ENCODE measurements at regions not wholly inside any gene's neighbourhood (a gene's known extent, or its start where the extent isn't known, plus 50 kb on each side); places are given as distances from the start of the nearest gene placed in this dataset.

GRCh38 chr15:37203050-37203449, 102.7 kb upstream of the MEIS2 start:
- TF ChIP-seq, protein P1, sequence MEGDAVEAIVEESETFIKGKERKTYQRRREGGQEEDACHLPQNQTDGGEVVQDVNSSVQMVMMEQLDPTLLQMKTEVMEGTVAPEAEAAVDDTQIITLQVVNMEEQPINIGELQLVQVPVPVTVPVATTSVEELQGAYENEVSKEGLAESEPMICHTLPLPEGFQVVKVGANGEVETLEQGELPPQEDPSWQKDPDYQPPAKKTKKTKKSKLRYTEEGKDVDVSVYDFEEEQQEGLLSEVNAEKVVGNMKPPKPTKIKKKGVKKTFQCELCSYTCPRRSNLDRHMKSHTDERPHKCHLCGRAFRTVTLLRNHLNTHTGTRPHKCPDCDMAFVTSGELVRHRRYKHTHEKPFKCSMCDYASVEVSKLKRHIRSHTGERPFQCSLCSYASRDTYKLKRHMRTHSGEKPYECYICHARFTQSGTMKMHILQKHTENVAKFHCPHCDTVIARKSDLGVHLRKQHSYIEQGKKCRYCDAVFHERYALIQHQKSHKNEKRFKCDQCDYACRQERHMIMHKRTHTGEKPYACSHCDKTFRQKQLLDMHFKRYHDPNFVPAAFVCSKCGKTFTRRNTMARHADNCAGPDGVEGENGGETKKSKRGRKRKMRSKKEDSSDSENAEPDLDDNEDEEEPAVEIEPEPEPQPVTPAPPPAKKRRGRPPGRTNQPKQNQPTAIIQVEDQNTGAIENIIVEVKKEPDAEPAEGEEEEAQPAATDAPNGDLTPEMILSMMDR (IDR thresholded peaks at IDR 0.05; ENCODE audit: borderline replicate concordance, extremely low read depth, low read length, poor library complexity, severe bottlenecking): no peak
- no peak for TF ChIP-seq EZH2 (IDR thresholded peaks at IDR 0.05; ENCODE audit: borderline replicate concordance, low read depth, low read length, severe bottlenecking)
- Histone ChIP-seq H4K20me1 (ENCODE audit: insufficient read depth, low read length) (no peaks in the 10 kb centered on the region), H3K4me3 (ENCODE audit: low read depth in 1 of 2, low read length in 2 of 2) (no peak overlapping the region), H2AFZ (ENCODE audit: low read depth, low read length) (no peak overlapping the region), H3K9ac (ENCODE audit: low read depth, low read length) (no peak overlapping the region), H3K27me3 (ENCODE audit: insufficient read depth, low read length, poor library complexity) (no peaks in the 10 kb centered on the region), H3K79me2 (ENCODE audit: insufficient read depth, low read length) (no peaks in the 10 kb centered on the region), H3K4me1 (ENCODE audit: insufficient read depth, low read length) (no peaks in the 10 kb centered on the region), H3K36me3 (ENCODE audit: insufficient read depth, low read length) (no peaks in the 10 kb centered on the region), H3K4me2 (ENCODE audit: insufficient read depth, low read length) (no peak overlapping the region), H3K9me3 (ENCODE audit: insufficient read depth, low read length, severe bottlenecking) (no peaks in the 10 kb centered on the region), H3K27ac (ENCODE audit: low read length) (no peak overlapping the region)
- DNase-seq (no peak), ATAC-seq (ENCODE audit: insufficient read depth, low read depth) (no peak)

GRCh38 chr15:37204692-37205091, 104.3 kb upstream of the MEIS2 start:
- TF ChIP-seq, protein P1 (IDR thresholded peaks at IDR 0.05; ENCODE audit: borderline replicate concordance, extremely low read depth, low read length, poor library complexity, severe bottlenecking): no peak
- TF ChIP-seq EZH2 (IDR thresholded peaks at IDR 0.05; ENCODE audit: borderline replicate concordance, low read depth, low read length, severe bottlenecking): no peak
- no peaks in the 10 kb centered on the region for H3K36me3 ChIP-seq (ENCODE audit: insufficient read depth, low read length)
- H3K9me3 ChIP-seq (ENCODE audit: insufficient read depth, low read length, severe bottlenecking): no peaks in the 10 kb centered on the region
- no peak overlapping the region for H3K27ac ChIP-seq (ENCODE audit: low read length)
- DNase-seq: no peak
- no peak overlapping the region for H3K4me3 ChIP-seq (ENCODE audit: low read depth in 1 of 2, low read length in 2 of 2)
- no peaks in the 10 kb centered on the region for H3K27me3 ChIP-seq (ENCODE audit: insufficient read depth, low read length, poor library complexity)
- no peaks in the 10 kb centered on the region for H3K4me1 ChIP-seq (ENCODE audit: insufficient read depth, low read length)
- ATAC-seq (ENCODE audit: insufficient read depth, low read depth): no peak
- H2AFZ ChIP-seq (ENCODE audit: low read depth, low read length): no peak overlapping the region
- no peaks in the 10 kb centered on the region for H4K20me1 ChIP-seq (ENCODE audit: insufficient read depth, low read length)
- H3K4me2 ChIP-seq (ENCODE audit: insufficient read depth, low read length): no peak overlapping the region
- H3K79me2 ChIP-seq (ENCODE audit: insufficient read depth, low read length): no peaks in the 10 kb centered on the region
- no peak overlapping the region for H3K9ac ChIP-seq (ENCODE audit: low read depth, low read length)

DNA sequence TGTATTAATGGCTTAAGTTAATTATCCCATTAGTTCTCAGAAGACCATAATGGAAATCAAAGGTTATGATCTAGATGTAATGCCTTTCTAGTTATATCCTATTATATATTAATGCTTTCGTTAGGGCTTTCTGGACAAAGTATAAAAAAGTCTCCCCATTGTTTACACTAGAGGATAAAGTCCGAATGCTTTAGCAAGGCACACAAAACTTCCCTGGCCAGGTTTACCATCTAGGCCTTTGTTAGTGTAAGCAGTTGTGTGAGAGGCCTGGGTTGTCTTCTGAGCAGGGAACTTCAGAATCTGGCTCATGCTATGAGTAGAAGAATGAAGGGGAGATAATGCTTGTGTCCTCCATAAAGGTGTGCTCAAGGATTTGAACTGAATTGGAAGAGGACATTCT, 106.3 kb upstream of the MEIS2 start:
- no peak for TF ChIP-seq EZH2 (IDR thresholded peaks at IDR 0.05; ENCODE audit: borderline replicate concordance, low read depth, low read length, severe bottlenecking)
- TF ChIP-seq, protein P1 (IDR thresholded peaks at IDR 0.05; ENCODE audit: borderline replicate concordance, extremely low read depth, low read length, poor library complexity, severe bottlenecking): no peak
- Histone ChIP-seq H2AFZ (ENCODE audit: low read depth, low read length) (no peak overlapping the region), H3K27me3 (ENCODE audit: insufficient read depth, low read length, poor library complexity) (no peaks in the 10 kb centered on the region), H3K9me3 (ENCODE audit: insufficient read depth, low read length, severe bottlenecking) (no peaks in the 10 kb centered on the region), H3K9ac (ENCODE audit: low read depth, low read length) (no peak overlapping the region), H3K4me3 (ENCODE audit: low read depth in 1 of 2, low read length in 2 of 2) (no peak overlapping the region), H3K4me2 (ENCODE audit: insufficient read depth, low read length) (no peak overlapping the region), H3K4me1 (ENCODE audit: insufficient read depth, low read length) (no peaks in the 10 kb centered on the region), H3K79me2 (ENCODE audit: insufficient read depth, low read length) (no peaks in the 10 kb centered on the region), H3K36me3 (ENCODE audit: insufficient read depth, low read length) (no peaks in the 10 kb centered on the region), H3K27ac (ENCODE audit: low read length) (no peak overlapping the region), H4K20me1 (ENCODE audit: insufficient read depth, low read length) (no peaks in the 10 kb centered on the region)
- ATAC-seq (ENCODE audit: insufficient read depth, low read depth) (no peak), DNase-seq (no peak)
